ENCODE measurements at regions not wholly inside any gene's neighbourhood (a gene's known extent, or its start where the extent isn't known, plus 50 kb on each side); places are given as distances from the start of the nearest gene placed in this dataset.
"Not testable (repeated sequence)": the region's sequence is repeated elsewhere in the genome, so short reads cannot be mapped to it uniquely, and the experiment has no call there.

- Mint-ChIP-seq H3K9me3 (no peaks in the 10 kb centered on the region), H3K4me1 (ENCODE audit: low read depth) (no peaks in the 10 kb centered on the region), H3K36me3 (ENCODE audit: low read depth) (no peaks in the 10 kb centered on the region), H3K27me3 (peaks cover 18% of the 10 kb centered on the region), H3K27ac (no peak overlapping the region), H3K4me3 (no peak overlapping the region)
These were observed 113.8 kb downstream of the ABCC12 start for GRCh38 chr16:48041981-48042421.

GRCh38 chr16:48035142-48035541, 120.7 kb downstream of the ABCC12 start:
- Mint-ChIP-seq H3K27me3 (no peaks in the 10 kb centered on the region), H3K27ac (no peak overlapping the region), H3K4me1 (ENCODE audit: low read depth) (no peaks in the 10 kb centered on the region)

GRCh38 chr16:48030926-48031325, 124.9 kb downstream of the ABCC12 start:
- Mint-ChIP-seq H3K27ac (no peak overlapping the region), H3K9me3 (peaks cover 4% of the 10 kb centered on the region), H3K36me3 (ENCODE audit: low read depth) (no peaks in the 10 kb centered on the region), H3K27me3 (no peaks in the 10 kb centered on the region), H3K4me3 (no peak overlapping the region), H3K4me1 (ENCODE audit: low read depth) (no peaks in the 10 kb centered on the region)

More at GRCh38 chr16:48035142-48035541, 120.7 kb downstream of the ABCC12 start:
- peaks cover 4% of the 10 kb centered on the region for H3K9me3 Mint-ChIP-seq
- no peaks in the 10 kb centered on the region for H3K36me3 Mint-ChIP-seq (ENCODE audit: low read depth)
- H3K4me3 Mint-ChIP-seq: no peak overlapping the region

- H3K27ac Mint-ChIP-seq: no peak overlapping the region
- H3K4me3 Mint-ChIP-seq: no peak overlapping the region
- no peaks in the 10 kb centered on the region for H3K27me3 Mint-ChIP-seq
These were observed 126.0 kb downstream of the ABCC12 start for GRCh38 chr16:48029768-48030167.

GRCh38 chr16:48025359-48025758, 130.4 kb downstream of the ABCC12 start:
- Mint-ChIP-seq H3K27ac (no peak overlapping the region), H3K4me3 (no peak overlapping the region), H3K4me1 (ENCODE audit: low read depth) (no peaks in the 10 kb centered on the region), H3K36me3 (ENCODE audit: low read depth) (no peaks in the 10 kb centered on the region), H3K9me3 (no peaks in the 10 kb centered on the region), H3K27me3 (no peaks in the 10 kb centered on the region)

More at GRCh38 chr16:48029768-48030167, 126.0 kb downstream of the ABCC12 start:
- Mint-ChIP-seq H3K36me3 (ENCODE audit: low read depth) (no peaks in the 10 kb centered on the region), H3K4me1 (ENCODE audit: low read depth) (no peaks in the 10 kb centered on the region), H3K9me3 (peaks cover 2% of the 10 kb centered on the region)

- Mint-ChIP-seq H3K36me3 (ENCODE audit: low read depth) (no peaks in the 10 kb centered on the region), H3K4me1 (ENCODE audit: low read depth) (no peaks in the 10 kb centered on the region), H3K27me3 (no peaks in the 10 kb centered on the region), H3K9me3 (no peaks in the 10 kb centered on the region), H3K4me3 (no peak overlapping the region), H3K27ac (no peak overlapping the region)
These were observed 131.8 kb downstream of the ABCC12 start for GRCh38 chr16:48024042-48024441.

DNA sequence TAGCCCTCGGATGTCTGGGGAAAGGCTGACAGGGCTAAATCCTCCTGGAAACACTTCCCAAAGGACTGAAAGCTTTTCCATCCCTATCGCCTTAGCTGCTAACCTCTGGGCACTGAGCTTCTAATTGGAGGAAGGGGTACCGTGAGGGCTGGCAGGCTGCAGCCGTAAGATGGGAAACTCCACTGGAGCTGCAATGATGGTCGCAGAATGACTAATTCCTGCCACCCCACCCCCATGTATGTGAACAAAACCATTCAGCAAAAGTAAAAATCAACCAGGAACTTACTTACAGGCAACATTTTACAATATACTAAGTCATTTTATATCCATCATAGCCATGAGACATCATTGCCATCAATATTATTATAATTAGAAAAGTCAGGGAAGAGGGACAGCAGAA, 133.3 kb downstream of the ABCC12 start:
- Mint-ChIP-seq H3K36me3 (ENCODE audit: low read depth) (no peaks in the 10 kb centered on the region), H3K4me1 (ENCODE audit: low read depth) (no peaks in the 10 kb centered on the region), H3K9me3 (no peaks in the 10 kb centered on the region), H3K27ac (no peak overlapping the region), H3K4me3 (no peak overlapping the region), H3K27me3 (no peaks in the 10 kb centered on the region)

GRCh38 chr16:48020617-48021016, 135.2 kb downstream of the ABCC12 start:
- not testable (repeated sequence) for H3K9me3 Mint-ChIP-seq; H3K4me3 Mint-ChIP-seq; H3K27ac Mint-ChIP-seq; H3K27me3 Mint-ChIP-seq; H3K36me3 Mint-ChIP-seq (ENCODE audit: low read depth); H3K4me1 Mint-ChIP-seq (ENCODE audit: low read depth)

- Mint-ChIP-seq H3K36me3 (ENCODE audit: low read depth) (no peaks in the 10 kb centered on the region), H3K27ac (no peak overlapping the region), H3K27me3 (no peaks in the 10 kb centered on the region), H3K4me3 (no peak overlapping the region), H3K9me3 (no peaks in the 10 kb centered on the region), H3K4me1 (ENCODE audit: low read depth) (no peaks in the 10 kb centered on the region)
These were observed 141.3 kb downstream of the ABCC12 start for GRCh38 chr16:48014349-48015135.

- Mint-ChIP-seq H3K9me3 (no peaks in the 10 kb centered on the region), H3K4me3 (no peak overlapping the region), H3K36me3 (ENCODE audit: low read depth) (no peaks in the 10 kb centered on the region), H3K27me3 (peaks cover 4% of the 10 kb centered on the region), H3K27ac (no peak overlapping the region), H3K4me1 (ENCODE audit: low read depth) (no peaks in the 10 kb centered on the region)
These were observed 142.3 kb downstream of the ABCC12 start for GRCh38 chr16:48013491-48013901.

DNA sequence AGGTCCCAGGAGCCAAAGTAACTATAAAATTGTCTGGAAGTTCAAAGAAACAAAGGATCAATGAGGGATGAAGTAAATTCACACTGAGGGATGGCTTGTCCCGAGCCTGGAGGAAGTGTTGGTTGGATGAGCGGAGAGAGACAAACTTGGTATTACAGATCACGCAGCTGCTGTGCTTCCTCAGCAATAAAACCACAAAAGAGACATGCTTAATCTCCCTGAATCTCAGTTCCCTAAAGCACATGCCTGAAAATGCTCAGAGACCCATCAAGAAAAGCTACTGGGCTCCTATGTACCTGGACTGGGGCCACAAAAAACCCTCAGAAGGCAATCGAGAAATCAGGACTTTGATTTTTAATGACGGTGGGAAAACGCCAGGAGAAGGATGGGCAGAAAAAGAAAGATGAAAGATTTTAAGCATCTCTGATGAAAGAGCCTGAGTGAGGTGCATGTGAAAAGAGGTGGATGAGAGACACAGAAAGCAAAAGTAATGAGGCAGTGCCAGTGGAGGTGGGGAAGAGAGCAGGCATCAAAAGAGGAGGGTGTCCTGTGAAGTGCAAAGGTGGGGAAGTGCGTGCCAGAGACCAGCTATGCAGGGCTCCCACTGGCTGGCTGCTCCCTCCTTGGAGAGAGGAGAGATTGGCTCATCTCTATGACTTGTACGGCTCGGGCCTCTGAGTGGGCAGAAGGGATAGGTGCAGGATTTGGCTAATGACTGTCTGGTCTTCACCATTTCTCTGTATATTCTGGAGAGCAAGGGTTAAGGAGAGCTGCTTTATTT, 143.7 kb downstream of the ABCC12 start:
- Mint-ChIP-seq H3K36me3 (ENCODE audit: low read depth) (no peaks in the 10 kb centered on the region), H3K4me3 (no peak overlapping the region), H3K27ac (no peak overlapping the region), H3K27me3 (peaks cover 7% of the 10 kb centered on the region), H3K9me3 (no peaks in the 10 kb centered on the region), H3K4me1 (ENCODE audit: low read depth) (no peaks in the 10 kb centered on the region)

DNA sequence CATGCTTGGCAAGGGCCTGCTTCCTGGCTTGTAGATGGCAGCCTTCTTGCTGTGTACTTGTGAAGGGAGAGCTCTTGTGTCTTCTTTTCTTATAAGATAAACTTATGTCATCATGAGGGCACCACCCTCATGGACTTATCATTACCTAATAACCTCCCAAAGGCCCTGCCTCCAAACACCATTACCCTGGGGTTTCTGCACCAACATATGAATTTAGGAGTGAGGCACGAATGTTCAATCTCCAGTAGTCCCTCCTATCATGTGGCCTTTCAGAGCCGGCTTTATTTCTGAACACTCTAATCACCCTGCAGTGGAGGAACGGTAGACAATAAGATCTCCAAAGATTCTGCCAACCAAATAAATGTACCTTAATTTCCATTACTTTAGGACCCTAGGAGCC, 144.3 kb downstream of the ABCC12 start:
- Mint-ChIP-seq H3K27ac (no peak overlapping the region), H3K9me3 (no peaks in the 10 kb centered on the region), H3K36me3 (ENCODE audit: low read depth) (no peaks in the 10 kb centered on the region), H3K4me3 (no peak overlapping the region), H3K27me3 (peaks cover 7% of the 10 kb centered on the region), H3K4me1 (ENCODE audit: low read depth) (no peaks in the 10 kb centered on the region)

DNA sequence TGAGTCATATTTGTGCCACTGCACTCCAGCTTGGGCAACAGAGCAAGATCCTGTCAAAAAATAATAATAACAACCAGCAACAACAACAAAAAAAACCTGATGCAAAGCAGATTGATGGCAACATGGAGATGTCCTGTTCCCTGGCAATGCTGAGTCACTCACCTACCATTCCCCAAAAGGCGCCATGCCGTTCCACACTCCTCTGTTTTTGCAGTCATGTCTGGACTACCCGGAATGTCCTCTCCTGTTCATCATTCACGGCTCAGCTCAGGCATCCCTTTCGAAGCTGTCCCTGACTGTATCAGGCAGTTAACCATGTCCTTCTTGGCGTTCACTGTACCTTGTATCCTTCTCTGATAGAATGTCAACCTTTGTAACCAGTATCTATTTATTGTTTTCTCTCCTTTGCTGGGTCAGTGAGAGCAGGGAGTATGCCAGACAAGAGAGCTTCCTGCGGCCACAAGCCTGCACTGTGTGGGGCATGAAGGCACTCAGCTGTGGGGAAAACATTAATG, 147.7 kb downstream of the ABCC12 start:
- no peak overlapping the region for H3K4me3 Mint-ChIP-seq
- peaks cover 7% of the 10 kb centered on the region for H3K27me3 Mint-ChIP-seq
- H3K9me3 Mint-ChIP-seq: no peaks in the 10 kb centered on the region
- H3K27ac Mint-ChIP-seq: no peak overlapping the region
- H3K36me3 Mint-ChIP-seq (ENCODE audit: low read depth): no peaks in the 10 kb centered on the region
- no peaks in the 10 kb centered on the region for H3K4me1 Mint-ChIP-seq (ENCODE audit: low read depth)

DNA sequence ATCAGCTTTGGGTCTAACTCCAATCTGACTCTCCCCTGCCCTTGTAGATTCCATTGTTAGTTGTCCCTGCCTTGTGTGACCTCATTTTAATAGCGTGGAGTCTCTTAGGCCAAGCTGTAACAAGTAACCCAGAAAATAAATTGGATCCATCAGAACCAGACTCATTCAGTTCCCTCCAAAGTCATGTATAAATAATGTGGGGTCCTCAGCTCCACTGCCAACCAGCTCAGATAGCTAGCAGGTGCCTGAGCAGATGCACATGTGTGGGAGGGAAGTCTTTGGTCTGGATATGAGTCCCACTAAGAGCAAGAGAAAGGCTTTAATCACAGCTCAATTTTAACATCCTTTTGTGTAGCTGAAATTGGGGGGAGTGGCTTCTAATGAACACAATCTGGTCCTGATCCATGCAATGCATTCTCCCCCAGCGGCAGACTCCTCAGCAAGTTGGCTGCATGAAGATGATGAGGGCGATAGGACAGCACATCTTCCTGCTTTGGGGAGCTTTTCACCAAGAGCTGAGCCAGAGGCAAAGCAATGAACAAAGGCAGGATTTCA, 151.6 kb downstream of the ABCC12 start:
- H3K9me3 Mint-ChIP-seq: no peaks in the 10 kb centered on the region

More for the DNA sequence above, 151.6 kb downstream of the ABCC12 start:
- Mint-ChIP-seq H3K4me1 (ENCODE audit: low read depth) (no peaks in the 10 kb centered on the region), H3K36me3 (ENCODE audit: low read depth) (no peaks in the 10 kb centered on the region), H3K27ac (no peak overlapping the region), H3K4me3 (no peak overlapping the region), H3K27me3 (peaks cover 7% of the 10 kb centered on the region)

All from stimulated activated naive CD8-positive, alpha-beta T cell treated with anti-CD3 and anti-CD28 coated beads, Interleukin-15, Interleukin-2, amounts not matched to agents 100 ng/mL and 50 ng/mL, for 24 hours (primary cell).